Bronchial epithelial cell (primary cell): ENCODE measurements at regions not wholly inside any gene's neighbourhood (a gene's known extent, or its start where the extent isn't known, plus 50 kb on each side); places are given as distances from the start of the nearest gene placed in this dataset.

Experiments
- DNase-seq: peaks from one replicate; pipeline ENCODE4 v3.0.0-alpha.2; 2010; ENCODE audit warnings: low read depth
- FAIRE-seq: peaks from 2 replicates; lab custom pipeline; 2011; peaks lifted over from hg19 to GRCh38; lab: Jason Lieb, UNC
- H3K27me3 ChIP-seq: 2 replicates; pipeline ENCODE4 v1.5.1; 2011; ENCODE audit warnings: low read length; ENCODE audit not compliant: control insufficient read depth, insufficient read depth
- H3K36me3 ChIP-seq: 2 replicates; pipeline ENCODE4 v1.5.1; 2011; ENCODE audit warnings: low read length; ENCODE audit not compliant: control insufficient read depth, insufficient read depth
- H3K4me3 ChIP-seq: 2 replicates; pipeline ENCODE4 v1.5.1; 2011; ENCODE audit warnings: mild to moderate bottlenecking, low read depth, low read length, control low read depth
- TF ChIP-seq, protein P1 (sequence below): IDR thresholded peaks from 2 replicates; pipeline ENCODE4 v1.5.1; 2011; ENCODE audit warnings: mild to moderate bottlenecking, moderate library complexity, low read length, control low read depth, inconsistent platforms; ENCODE audit not compliant: insufficient read depth, severe bottlenecking

DNA sequence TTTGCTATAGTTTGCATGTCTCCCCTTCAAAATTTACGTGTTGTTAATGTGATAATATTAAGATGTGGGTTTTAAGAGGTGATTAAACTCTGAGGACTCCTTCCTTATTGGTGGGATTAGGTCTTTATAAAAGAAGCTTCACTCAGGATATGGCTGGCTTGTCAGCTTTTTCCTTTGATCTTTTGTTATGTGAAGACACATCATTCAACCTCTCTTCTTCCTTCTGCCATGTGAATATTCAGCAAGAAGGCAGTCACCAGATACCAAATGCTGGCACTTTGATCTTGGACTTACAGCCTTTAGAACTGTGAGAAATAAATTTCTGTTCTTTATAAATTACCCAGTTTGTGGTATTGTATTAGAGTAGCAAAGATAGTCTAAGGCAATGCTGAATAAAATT is 855.9 kb upstream of the CDH10 start:
- FAIRE-seq (no peak), DNase-seq (no peak)
- TF ChIP-seq, protein P1, sequence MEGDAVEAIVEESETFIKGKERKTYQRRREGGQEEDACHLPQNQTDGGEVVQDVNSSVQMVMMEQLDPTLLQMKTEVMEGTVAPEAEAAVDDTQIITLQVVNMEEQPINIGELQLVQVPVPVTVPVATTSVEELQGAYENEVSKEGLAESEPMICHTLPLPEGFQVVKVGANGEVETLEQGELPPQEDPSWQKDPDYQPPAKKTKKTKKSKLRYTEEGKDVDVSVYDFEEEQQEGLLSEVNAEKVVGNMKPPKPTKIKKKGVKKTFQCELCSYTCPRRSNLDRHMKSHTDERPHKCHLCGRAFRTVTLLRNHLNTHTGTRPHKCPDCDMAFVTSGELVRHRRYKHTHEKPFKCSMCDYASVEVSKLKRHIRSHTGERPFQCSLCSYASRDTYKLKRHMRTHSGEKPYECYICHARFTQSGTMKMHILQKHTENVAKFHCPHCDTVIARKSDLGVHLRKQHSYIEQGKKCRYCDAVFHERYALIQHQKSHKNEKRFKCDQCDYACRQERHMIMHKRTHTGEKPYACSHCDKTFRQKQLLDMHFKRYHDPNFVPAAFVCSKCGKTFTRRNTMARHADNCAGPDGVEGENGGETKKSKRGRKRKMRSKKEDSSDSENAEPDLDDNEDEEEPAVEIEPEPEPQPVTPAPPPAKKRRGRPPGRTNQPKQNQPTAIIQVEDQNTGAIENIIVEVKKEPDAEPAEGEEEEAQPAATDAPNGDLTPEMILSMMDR, result no peak
- no peaks in the 10 kb centered on the region for H3K36me3 ChIP-seq
- H3K27me3 ChIP-seq, result no peaks in the 10 kb centered on the region
- no peak overlapping the region for H3K4me3 ChIP-seq

DNA sequence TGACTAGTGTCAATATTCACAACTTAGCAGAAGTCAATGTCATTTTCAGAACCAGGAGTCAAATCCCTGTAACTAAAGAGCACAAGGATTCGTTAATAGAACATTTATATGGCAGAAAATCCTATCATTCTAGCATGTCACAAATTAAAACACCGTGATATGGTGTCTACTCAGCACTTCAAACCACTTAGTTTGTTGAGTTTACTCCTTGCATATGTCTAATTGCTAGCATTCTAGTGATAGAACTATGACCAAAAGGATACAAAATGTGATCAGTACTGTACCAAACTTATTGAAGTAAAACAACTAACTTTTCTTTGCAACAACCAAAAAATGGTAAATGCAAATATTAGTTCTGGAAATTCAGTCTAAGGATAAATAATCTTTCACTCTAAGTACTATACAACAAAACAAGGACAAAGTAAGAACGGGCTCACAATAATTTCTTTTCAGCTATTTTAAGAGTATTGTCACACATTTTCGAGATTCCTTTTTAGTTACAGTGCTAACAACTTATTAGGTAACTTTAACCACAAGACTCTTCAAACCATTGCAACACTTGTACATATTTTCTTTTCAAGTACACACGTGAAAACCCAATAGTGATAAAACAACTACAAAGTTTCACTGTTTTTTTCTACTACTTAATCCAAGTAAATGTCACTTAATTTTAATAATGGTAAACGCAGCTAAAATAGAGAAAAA is 845.2 kb upstream of the CDH10 start:
- H3K36me3 ChIP-seq, result no peaks in the 10 kb centered on the region
- no peak for FAIRE-seq
- peak; percentile 83 for DNase-seq
- TF ChIP-seq, protein P1, result no peak
- no peaks in the 10 kb centered on the region for H3K27me3 ChIP-seq
- H3K4me3 ChIP-seq, result no peak overlapping the region

DNA sequence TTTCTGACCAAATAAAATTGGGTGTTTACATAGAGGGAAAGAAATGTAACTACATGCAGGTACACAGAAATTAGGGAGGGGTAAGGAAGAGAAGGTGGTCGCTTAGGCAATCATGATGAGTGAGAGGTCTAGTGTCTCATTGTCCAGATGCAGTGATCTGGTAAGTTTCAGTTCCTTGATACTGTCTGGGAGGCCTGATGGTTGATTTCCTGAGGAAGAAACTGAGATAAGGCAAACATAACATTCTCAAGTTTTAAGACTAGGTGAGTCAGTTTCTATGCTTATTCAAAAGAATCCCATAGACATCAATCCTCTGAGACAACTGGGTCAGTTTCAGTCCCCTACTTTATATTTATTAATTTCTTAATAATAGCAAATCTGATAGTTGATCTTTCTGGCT is 843.3 kb upstream of the CDH10 start:
- FAIRE-seq (no peak), DNase-seq (no peak)
- TF ChIP-seq, protein P1, result no peak
- no peak overlapping the region for H3K4me3 ChIP-seq
- H3K36me3 ChIP-seq, result no peaks in the 10 kb centered on the region
- no peaks in the 10 kb centered on the region for H3K27me3 ChIP-seq

DNA sequence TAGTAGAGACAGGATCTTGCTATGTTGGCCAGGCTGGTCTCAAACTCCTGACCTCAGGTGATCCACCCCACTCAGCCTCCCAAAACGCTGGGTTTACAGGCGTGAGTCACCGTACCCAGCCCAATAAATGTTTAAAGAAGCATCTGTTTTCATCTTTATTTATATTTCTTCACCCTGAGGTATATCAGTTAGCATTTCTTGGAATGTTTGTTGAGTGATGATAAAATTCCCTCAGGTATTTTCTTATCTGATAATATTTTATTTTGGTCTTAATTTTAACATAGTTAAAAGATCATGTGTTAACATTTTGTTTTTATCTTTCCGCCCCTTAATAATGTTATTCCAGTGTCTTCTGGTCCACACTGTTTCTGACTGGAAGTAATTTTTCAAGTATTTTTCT is 839.6 kb upstream of the CDH10 start:
- DNase-seq (no peak), FAIRE-seq (no peak)
- no peak overlapping the region for H3K4me3 ChIP-seq
- TF ChIP-seq, protein P1, result no peak
- no peaks in the 10 kb centered on the region for H3K36me3 ChIP-seq
- H3K27me3 ChIP-seq, result no peaks in the 10 kb centered on the region

DNA sequence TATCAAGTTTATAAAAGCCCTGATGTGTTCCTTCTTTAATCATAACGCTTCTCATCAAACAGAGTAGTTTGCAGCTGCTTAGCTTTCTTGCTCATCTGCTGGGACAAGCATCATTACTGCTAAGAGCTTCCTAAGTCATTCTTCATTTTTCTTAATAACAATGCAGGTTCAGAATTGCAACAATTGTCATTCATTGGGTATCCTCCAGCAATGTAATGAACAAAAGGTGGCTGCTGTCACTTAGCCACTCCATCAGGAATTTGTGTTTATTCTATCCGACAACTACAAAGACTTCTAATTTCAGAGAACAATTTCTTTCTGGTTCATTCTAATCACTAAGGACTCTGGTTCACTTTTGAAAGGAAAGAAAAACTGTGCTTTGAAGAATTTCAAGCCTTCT is 836.7 kb upstream of the CDH10 start:
- no peak overlapping the region for H3K4me3 ChIP-seq
- DNase-seq, result no peak
- no peaks in the 10 kb centered on the region for H3K36me3 ChIP-seq
- FAIRE-seq, result no peak
- H3K27me3 ChIP-seq, result no peaks in the 10 kb centered on the region
- TF ChIP-seq, protein P1, result no peak

DNA sequence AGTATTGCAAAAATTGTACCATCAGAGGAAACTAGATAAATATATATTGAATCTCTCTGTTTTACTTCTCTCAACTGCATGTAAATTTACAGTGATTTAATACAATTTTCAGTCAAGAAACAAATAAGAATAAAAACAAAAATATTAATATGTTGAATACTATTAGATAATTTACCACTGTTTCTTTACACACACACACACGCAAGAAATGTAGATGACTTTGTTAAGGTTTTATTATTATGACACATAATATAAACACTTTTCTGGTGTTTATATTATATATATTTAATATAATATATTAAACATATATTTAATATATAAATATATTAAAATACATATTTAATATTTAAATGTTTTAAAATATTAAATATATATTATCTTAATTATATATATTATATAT is 814.3 kb upstream of the CDH10 start:
- FAIRE-seq, result no peak

More for the DNA sequence above, 814.3 kb upstream of the CDH10 start:
- no peak for DNase-seq
- H3K27me3 ChIP-seq, result no peaks in the 10 kb centered on the region
- H3K36me3 ChIP-seq, result no peaks in the 10 kb centered on the region
- TF ChIP-seq, protein P1, result no peak
- H3K4me3 ChIP-seq, result no peak overlapping the region
